NB4 (cell line): ENCODE measurements at regions not wholly inside any gene's neighbourhood (a gene's known extent, or its start where the extent isn't known, plus 50 kb on each side); places are given as distances from the start of the nearest gene placed in this dataset.

Source experiments
- POLR2A ChIP-seq: IDR thresholded peaks from 2 replicates; pipeline ENCODE4 v1.6.1; 2011; ENCODE audit warnings: mild to moderate bottlenecking; ENCODE audit not compliant: insufficient read length; ENCODE audit errors: extremely low read depth
- TF ChIP-seq, protein P1 (sequence below): IDR thresholded peaks from one replicate; pipeline ENCODE4 v1.5.1; 2012; ENCODE audit warnings: low read depth, low read length

DNA sequence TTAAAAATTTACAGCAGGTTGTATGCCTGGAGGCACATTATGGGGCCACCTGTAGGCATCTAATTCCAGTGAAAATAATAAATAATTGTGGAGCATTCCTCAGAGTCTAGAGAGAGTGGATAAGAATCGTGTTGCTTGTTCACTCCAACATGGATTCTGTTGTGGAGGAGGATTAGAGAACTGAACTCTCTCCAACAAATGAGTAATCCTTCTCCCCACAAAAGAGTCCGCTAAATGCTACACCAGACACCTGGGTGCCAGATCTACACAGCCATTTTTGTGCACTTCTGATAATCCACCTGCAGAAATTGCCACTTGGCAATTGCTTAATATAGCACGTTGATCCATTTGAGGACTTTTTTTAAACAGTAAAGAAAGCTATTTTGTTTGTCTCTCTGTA, 113.7 kb upstream of the DPYD start:
- TF ChIP-seq, protein P1, sequence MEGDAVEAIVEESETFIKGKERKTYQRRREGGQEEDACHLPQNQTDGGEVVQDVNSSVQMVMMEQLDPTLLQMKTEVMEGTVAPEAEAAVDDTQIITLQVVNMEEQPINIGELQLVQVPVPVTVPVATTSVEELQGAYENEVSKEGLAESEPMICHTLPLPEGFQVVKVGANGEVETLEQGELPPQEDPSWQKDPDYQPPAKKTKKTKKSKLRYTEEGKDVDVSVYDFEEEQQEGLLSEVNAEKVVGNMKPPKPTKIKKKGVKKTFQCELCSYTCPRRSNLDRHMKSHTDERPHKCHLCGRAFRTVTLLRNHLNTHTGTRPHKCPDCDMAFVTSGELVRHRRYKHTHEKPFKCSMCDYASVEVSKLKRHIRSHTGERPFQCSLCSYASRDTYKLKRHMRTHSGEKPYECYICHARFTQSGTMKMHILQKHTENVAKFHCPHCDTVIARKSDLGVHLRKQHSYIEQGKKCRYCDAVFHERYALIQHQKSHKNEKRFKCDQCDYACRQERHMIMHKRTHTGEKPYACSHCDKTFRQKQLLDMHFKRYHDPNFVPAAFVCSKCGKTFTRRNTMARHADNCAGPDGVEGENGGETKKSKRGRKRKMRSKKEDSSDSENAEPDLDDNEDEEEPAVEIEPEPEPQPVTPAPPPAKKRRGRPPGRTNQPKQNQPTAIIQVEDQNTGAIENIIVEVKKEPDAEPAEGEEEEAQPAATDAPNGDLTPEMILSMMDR, result no peak
- no peak for TF ChIP-seq POLR2A
